ENCODE measurements at regions not wholly inside any gene's neighbourhood (a gene's known extent, or its start where the extent isn't known, plus 50 kb on each side); places are given as distances from the start of the nearest gene placed in this dataset.

GRCh38 chr1:38134294-38134755 lies 87.7 kb upstream of the POU3F1 start:
- no peak for DNase-seq (ENCODE audit: low read depth)

DNA sequence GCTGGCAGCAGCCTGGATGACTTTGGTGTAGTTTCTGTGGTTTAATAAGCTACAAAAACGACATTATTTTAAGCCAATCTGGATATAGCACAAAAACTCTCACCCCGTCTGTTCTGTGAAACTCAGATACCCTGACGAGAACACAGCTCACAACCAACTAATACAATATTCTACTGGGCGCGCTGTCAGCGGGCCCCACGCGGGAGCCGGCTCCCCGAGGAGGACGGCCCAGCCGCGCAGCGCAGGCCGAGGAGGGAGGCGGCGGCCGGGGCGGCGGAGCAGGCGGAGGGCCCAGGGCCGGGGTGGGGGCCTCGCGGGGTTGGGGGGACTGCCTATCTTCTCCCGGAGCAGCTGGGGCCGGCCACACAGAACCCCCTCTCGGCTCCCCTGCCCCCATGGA lies 87.2 kb upstream of the POU3F1 start:
- no peak for DNase-seq (ENCODE audit: low read depth)

GRCh38 chr1:38133304-38133703 lies 86.7 kb upstream of the POU3F1 start:
- DNase-seq (ENCODE audit: low read depth): no peak

- DNase-seq (ENCODE audit: low read depth): no peak
Measured at GRCh38 chr1:38132681-38133080, 86.1 kb upstream of the POU3F1 start.

DNA sequence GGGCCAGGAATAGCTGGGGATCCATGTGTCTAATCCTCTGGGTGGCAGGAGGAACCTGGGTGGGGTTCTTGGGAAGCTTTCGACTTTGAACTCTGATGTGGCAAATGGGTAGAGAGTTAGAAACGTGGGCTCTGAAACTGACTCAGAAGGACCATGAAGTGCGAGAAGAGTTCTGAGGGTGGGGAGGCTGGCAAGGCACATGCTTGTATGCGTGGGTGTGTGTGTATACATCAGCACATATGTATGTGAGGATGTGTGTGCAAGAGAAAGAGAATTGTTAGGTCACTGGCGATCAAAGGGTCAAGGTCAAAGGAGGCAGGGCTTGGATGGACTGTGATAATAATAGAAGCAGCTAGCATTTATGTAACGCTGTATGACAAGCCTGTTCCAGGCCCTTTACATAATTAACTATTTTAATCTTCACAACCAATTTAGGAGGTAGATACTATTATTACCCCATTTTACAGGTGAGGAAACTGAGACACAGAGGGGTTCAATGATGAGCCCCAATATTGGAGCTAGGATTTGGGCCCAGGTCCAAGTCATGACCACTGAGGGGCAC lies 84.5 kb upstream of the POU3F1 start:
- DNase-seq (ENCODE audit: low read depth): no peak

GRCh38 chr1:38129971-38130370 lies 83.4 kb upstream of the POU3F1 start:
- no peak for DNase-seq (ENCODE audit: low read depth)

GRCh38 chr1:38129473-38129872 lies 82.9 kb upstream of the POU3F1 start:
- no peak for DNase-seq (ENCODE audit: low read depth)

- no peak for DNase-seq (ENCODE audit: low read depth)
Measured at GRCh38 chr1:38128926-38129453, 82.4 kb upstream of the POU3F1 start.

GRCh38 chr1:38128511-38128910 lies 81.9 kb upstream of the POU3F1 start:
- DNase-seq (ENCODE audit: low read depth): no peak

GRCh38 chr1:38127428-38127827 lies 80.8 kb upstream of the POU3F1 start:
- DNase-seq (ENCODE audit: low read depth): no peak

DNA sequence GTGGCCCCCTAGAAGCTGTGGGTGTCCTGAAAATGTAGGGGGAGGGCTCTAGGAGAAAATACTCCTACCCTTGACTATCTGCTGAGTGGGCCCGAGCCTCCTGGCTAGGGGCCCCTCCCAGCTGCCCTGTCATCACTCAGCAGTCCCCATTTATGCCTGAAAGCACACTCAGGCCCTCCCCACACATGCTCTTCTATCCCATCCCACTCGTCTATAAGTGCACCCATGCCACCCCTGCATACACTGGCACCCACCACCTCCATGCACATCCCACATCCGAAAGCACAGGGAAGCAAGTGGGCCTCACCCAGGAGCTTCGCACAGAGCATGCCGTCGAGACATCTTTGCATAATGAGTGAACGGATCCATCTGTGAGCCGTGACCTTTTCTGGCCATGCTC lies 80.4 kb upstream of the POU3F1 start:
- DNase-seq (ENCODE audit: low read depth): no peak

DNA sequence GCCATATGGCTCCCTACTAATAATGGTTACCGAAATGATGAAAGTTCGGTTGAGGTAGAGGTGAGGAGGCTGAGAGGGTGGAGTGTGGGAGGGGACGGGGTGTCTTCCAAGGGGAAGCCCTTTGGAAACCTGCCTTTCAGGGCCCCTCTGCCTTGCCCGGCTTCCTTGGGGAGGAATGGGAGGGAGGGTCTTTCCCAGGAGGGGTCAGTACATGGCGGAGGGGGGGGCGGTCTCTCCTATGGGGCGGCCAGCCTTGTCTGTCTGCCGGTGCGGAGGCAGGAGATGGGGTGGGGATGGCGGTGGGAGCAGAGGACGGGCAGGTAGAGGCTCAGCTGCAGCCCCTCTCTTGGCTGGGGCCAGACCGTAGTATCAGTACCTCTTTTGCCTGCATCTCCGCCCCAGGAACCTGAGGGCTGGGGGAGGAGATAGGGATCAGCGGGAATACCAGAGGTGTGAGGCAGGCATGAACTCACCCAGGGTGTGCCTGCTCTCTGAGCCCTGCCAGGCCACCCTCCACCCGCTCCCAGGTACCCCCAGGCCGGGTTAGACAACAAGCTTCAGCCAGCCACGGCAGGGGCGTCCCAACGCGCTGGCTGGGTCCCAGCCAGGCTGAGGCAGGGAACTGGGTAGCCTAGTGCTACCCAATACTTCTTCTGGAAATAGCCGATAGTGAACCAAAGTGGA lies 79.4 kb upstream of the POU3F1 start:
- DNase-seq (ENCODE audit: low read depth): no peak

GRCh38 chr1:38125016-38125415 lies 78.4 kb upstream of the POU3F1 start:
- no peak for DNase-seq (ENCODE audit: low read depth)

- no peak for DNase-seq (ENCODE audit: low read depth)
Measured at GRCh38 chr1:38123356-38124135, 77.0 kb upstream of the POU3F1 start.

DNA sequence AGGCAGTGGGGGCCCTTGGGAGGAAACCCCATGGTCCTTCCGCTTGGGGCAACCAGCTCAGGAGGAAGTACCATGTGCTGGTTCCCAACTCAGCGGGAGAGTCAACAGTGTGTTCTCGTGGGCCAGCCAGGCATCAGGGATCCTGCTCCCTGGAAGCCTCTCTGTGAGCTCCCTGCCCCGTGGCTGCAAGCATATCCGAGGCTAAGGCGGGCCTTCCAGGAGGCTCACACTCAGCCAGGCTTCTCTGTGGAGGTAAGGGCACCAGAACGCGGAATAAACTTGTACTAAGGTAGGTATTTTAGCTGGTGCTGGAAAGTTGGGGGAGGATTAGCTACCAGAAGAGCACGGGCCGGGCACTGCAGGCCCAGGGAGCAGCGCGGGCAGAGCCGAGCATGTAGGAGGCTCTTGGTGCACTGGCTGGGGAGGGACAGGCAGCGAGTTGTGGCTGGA lies 74.7 kb upstream of the POU3F1 start:
- no peak for DNase-seq (ENCODE audit: low read depth)

- DNase-seq (ENCODE audit: low read depth): no peak
Measured at GRCh38 chr1:38120552-38121230, 74.1 kb upstream of the POU3F1 start.

DNA sequence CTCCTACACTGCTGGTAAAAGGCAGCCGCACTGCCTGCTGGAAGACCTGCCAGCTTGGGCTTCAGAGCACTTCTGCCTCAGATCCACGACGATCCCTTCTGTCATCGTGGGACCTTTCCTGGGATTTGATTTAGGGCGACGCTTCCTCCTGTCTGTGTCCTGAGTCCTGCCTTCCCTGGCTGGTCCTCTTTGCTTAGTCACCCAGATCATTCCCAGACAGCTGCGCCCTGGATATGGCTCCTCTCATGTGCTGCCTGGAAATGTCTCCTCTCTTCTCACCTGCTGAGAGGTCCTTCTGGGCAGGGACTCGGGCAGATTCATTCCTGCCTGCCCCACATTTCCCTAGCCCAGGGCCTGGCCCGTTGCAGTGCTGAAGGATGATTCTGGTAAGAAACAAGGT lies 72.4 kb upstream of the POU3F1 start:
- DNase-seq (ENCODE audit: low read depth): no peak

- no peak for DNase-seq (ENCODE audit: low read depth)
Measured at GRCh38 chr1:38117444-38117887, 70.9 kb upstream of the POU3F1 start.

GRCh38 chr1:38115682-38116202 lies 69.1 kb upstream of the POU3F1 start:
- no peak for DNase-seq (ENCODE audit: low read depth)

GRCh38 chr1:38115226-38115625 lies 68.6 kb upstream of the POU3F1 start:
- DNase-seq (ENCODE audit: low read depth): no peak

DNA sequence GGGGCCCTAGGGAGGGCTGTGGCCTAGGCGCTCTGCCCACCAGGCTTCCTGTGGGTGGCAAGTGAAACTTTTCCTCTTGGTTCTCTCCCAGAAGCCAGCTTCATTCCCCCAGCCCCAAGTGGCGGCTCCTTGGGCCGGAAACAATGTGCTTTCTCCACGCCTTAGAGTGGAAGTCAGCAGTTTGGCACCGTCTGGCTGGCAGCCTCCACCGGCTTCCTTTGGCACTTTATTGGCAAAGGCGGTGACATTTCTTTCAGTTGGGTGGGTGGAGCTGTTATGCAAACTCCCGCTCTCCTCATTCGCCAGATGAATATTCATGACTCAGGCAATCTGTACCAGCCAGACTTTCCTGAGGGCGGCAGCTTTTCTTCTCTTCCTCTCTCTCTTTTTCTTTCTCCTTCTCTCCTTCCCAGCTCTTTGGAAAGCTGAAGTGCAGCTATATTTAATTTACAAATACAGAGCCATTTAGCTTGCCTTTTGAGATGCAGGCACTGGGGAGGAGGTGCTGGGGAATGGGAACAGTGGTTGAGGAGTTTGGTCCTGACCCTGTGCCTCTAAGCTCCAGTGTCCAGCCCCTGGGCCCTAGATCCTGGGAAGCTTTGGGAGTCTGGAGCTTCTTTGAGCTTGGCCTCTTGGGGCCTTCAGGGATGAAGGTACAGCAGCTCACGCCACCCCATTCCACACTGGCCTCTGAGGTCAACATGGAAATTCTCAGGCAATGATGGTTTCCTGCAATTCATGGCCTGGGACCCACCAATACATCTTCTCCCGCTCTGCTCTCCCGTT lies 67.8 kb upstream of the POU3F1 start:
- DNase-seq (ENCODE audit: low read depth): no peak

Data from T-helper 22 cell (primary cell).